Thymus (tissue), 11 donors: ENCODE measurements at regions not wholly inside any gene's neighbourhood (a gene's known extent, or its start where the extent isn't known, plus 50 kb on each side); places are given as distances from the start of the nearest gene placed in this dataset.

Experiments
- DNase-seq, 9 donors: peaks; one replicate each; pipeline ENCODE4 v3.0.0-alpha.2; 2013; ENCODE audit warnings: low spot score in 9 of 9, low read depth in 6 of 9, missing footprints in 1 of 9
- H3K27ac ChIP-seq, 2 donors: one replicate each; pipeline ENCODE4 v1.5.1; 2013; ENCODE audit warnings: control low read depth in 1 of 2, low read depth in 1 of 2, low read length in 1 of 2, mild to moderate bottlenecking in 1 of 2, moderate library complexity in 1 of 2
- H3K27me3 ChIP-seq, 2 donors: one replicate each; pipeline ENCODE4 v1.5.1; 2013; ENCODE audit warnings: low read length in 1 of 2; ENCODE audit not compliant: control insufficient read depth in 2 of 2, insufficient read depth in 1 of 2
- H3K36me3 ChIP-seq, 2 donors: one replicate each; pipeline ENCODE4 v1.5.1; 2013; ENCODE audit warnings: low read length in 1 of 2, mild to moderate bottlenecking in 1 of 2, moderate library complexity in 1 of 2; ENCODE audit not compliant: control insufficient read depth in 2 of 2, insufficient read depth in 2 of 2
- H3K4me1 ChIP-seq, 2 donors: one replicate each; pipeline ENCODE4 v1.5.1; 2013; ENCODE audit warnings: low read length in 2 of 2; ENCODE audit not compliant: control insufficient read depth in 2 of 2, insufficient read depth in 2 of 2
- H3K4me3 ChIP-seq, 2 donors: one replicate each; pipeline ENCODE4 v1.5.1; 2013; ENCODE audit warnings: low read length in 2 of 2, control low read depth in 1 of 2, mild to moderate bottlenecking in 1 of 2
- H3K9me3 ChIP-seq, 2 donors: one replicate each; pipeline ENCODE4 v1.5.1; 2013; ENCODE audit warnings: low read length in 1 of 2, mild to moderate bottlenecking in 1 of 2; ENCODE audit not compliant: control insufficient read depth in 2 of 2, insufficient read depth in 1 of 2
- WGBS: extraction: QIAGEN DNeasy Blood & Tissue Kit; methylation state at CpG from one replicate; pipeline ENCODE4 v1.1.7; 2013; 5-methylcytosine and 5-hydroxymethylcytosine counted together
- donor health status: healthy.

GRCh38 chr16:85301231-85301630 is 189.0 kb upstream of the CIBAR2 start:
- DNase-seq = no peak
- no peak overlapping the region for H3K27ac ChIP-seq
- 94% methylated on average over 6 of the region's 6 CpGs for WGBS
- H3K27me3 ChIP-seq = peaks cover 0 to 16% of the 10 kb centered on the region in 2 donors
- H3K36me3 ChIP-seq = no peaks in the 10 kb centered on the region
- H3K4me1 ChIP-seq = peaks cover 30 to 41% of the 10 kb centered on the region in 2 donors
- no peak overlapping the region for H3K4me3 ChIP-seq
- H3K9me3 ChIP-seq = peaks cover 0 to 7% of the 10 kb centered on the region in 2 donors

- 92% methylated on average over 24 of the region's 24 CpGs for WGBS
- H3K36me3 ChIP-seq = no peaks in the 10 kb centered on the region
- DNase-seq = no peak
- peaks cover 36 to 51% of the 10 kb centered on the region in 2 donors for H3K4me1 ChIP-seq
- H3K27me3 ChIP-seq = peaks cover 0 to 16% of the 10 kb centered on the region in 2 donors
- H3K9me3 ChIP-seq = peaks cover 0 to under 1% of the 10 kb centered on the region in 2 donors
- no peak overlapping the region for H3K27ac ChIP-seq
- no peak overlapping the region for H3K4me3 ChIP-seq
Measured at GRCh38 chr16:85302018-85302847, 190.0 kb upstream of the CIBAR2 start.

GRCh38 chr16:85302848-85303353 is 190.6 kb upstream of the CIBAR2 start:
- 70% methylated on average over 26 of the region's 26 CpGs for WGBS
- DNase-seq = no peak
- no peak overlapping the region for H3K4me3 ChIP-seq

GRCh38 chr16:85303354-85303883 is 191.1 kb upstream of the CIBAR2 start:
- Histone ChIP-seq H3K27me3 (peaks cover 0 to 16% of the 10 kb centered on the region in 2 donors), H3K4me1 (peaks cover 42 to 63% of the 10 kb centered on the region in 2 donors), H3K9me3 (no peaks in the 10 kb centered on the region), H3K36me3 (no peaks in the 10 kb centered on the region), H3K27ac (no peak overlapping the region), H3K4me3 (no peak overlapping the region)
- peak in 4 of 9 donors; percentile 50 to 80 (median 71) for DNase-seq
- WGBS = 42% methylated on average over 36 of the region's 36 CpGs

More at GRCh38 chr16:85302848-85303353, 190.6 kb upstream of the CIBAR2 start:
- H3K27ac ChIP-seq = no peak overlapping the region
- H3K4me1 ChIP-seq = peaks cover 37 to 58% of the 10 kb centered on the region in 2 donors
- H3K9me3 ChIP-seq = no peaks in the 10 kb centered on the region
- peaks cover 0 to 16% of the 10 kb centered on the region in 2 donors for H3K27me3 ChIP-seq
- no peaks in the 10 kb centered on the region for H3K36me3 ChIP-seq

DNA sequence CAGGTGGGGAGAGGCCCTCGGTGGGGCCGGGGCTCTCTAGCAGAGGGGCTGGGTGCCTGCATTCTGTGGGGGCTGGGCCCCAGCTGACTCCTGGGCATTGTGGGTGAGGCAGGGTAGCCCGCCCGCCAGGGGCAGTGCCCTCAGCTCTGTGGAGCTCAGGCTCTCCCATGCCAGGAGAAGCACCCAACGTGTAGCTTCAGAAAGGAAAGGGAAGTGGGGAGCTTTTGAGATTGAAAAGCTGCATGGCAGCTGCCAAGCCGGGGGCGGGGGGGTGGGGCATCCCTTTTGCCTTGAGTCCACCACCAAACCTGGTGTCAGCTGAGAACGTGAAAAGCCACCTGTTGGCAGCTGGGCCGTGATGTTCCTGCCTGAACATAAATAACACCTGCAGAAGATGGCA is 192.1 kb upstream of the CIBAR2 start:
- peak in 4 of 9 donors; percentile 66 to 86 (median 74) for DNase-seq
- Histone ChIP-seq H3K4me1 (peaks cover 51 to 70% of the 10 kb centered on the region in 2 donors), H3K27ac (peak overlapping the region; percentile 62 to 83), H3K27me3 (peaks cover 0 to 16% of the 10 kb centered on the region in 2 donors), H3K9me3 (peaks cover 0 to 3% of the 10 kb centered on the region in 2 donors), H3K36me3 (no peaks in the 10 kb centered on the region), H3K4me3 (no peak overlapping the region)
- 6% methylated on average over 9 of the region's 9 CpGs for WGBS

DNA sequence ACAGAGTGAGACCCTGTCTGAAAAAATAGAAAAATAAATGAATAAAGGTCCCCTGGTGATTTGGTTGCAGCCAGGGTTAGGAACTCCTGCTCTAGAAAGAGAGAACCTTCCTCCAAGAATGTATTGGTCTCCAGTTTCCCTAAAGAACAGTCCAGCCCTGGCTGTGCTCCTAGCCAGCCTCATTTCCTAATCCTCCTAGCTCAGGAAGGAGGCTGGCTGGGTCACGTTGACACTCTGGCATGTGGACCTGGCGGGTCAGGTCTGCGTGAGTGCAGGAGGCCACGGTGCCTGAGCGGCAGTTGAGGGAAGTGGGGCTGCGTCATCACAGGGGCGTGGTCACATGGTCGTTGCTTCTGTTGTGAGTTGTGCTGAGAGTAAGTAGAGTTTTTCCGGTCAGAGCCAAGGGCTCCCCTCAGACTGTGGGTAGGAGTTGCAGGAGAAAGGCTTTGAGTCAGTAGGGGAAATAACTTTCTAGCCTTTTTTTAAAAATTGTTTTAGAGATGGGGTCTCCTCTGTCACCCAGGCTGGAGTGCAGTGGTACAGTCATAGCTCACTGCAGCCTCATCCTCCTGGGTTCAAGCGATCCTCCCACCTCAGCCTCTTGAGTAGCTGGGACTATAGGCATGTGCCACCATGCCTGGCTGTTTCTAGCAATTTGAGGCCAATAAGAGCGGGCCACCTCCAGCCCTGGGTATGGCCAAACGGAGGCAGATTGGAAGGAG is 194.0 kb upstream of the CIBAR2 start:
- Histone ChIP-seq H3K27me3 (peaks cover 0 to 24% of the 10 kb centered on the region in 2 donors), H3K4me3 (no peak overlapping the region), H3K4me1 (peaks cover 70 to 89% of the 10 kb centered on the region in 2 donors), H3K27ac (peak overlapping the region; percentile 86 to 90), H3K36me3 (no peaks in the 10 kb centered on the region), H3K9me3 (peaks cover 0 to 6% of the 10 kb centered on the region in 2 donors)
- WGBS = 24% methylated on average over 12 of the region's 12 CpGs
- peak; percentile 75 to 95 (median 87) for DNase-seq

DNA sequence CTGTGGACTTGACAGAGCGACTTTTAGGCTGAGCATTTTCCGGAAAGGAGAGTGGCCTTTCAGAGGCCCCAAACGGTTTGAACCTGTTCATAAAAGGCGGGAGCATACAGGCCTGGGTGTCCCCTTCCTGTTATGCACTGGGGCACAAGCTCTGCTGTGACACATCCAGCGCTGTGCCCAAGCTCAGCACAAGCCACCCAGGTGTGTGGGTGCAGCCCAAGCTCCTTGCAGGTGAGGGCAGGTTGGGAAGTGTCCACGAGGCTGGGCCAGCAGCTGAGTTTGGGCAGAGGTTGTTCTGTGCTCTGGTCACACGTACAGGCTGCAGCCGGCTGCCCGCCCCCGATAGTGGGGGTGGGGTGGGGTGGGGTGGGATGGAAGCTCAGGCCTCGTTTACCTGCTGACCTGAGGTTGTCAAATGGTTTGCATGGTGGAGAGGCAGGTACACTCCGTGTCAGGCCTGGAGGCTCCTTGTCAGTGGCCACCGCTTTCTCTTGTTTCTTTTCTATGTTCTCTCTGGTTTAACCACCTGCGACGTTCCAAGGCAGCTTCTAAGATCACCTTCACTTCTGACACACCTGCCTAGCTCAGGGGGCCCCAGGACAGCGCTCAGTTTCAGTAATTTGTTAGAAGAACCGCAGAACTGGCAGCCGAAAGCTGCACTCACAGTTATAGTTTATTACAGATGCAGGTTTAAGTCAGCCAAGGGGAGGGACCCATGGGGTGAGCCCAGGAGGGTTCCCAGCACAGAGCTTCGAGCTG is 194.7 kb upstream of the CIBAR2 start:
- peaks cover 0 to 22% of the 10 kb centered on the region in 2 donors for H3K27me3 ChIP-seq
- H3K9me3 ChIP-seq = peaks cover 0 to 6% of the 10 kb centered on the region in 2 donors
- H3K36me3 ChIP-seq = no peaks in the 10 kb centered on the region
- H3K4me3 ChIP-seq = no peak overlapping the region
- peak overlapping the region; percentile 56 to 90 for H3K27ac ChIP-seq
- peaks cover 74 to 96% of the 10 kb centered on the region in 2 donors for H3K4me1 ChIP-seq
- DNase-seq = peak in 2 of 9 donors; percentile 25 to 44
- WGBS = 85% methylated on average over 19 of the region's 19 CpGs

DNA sequence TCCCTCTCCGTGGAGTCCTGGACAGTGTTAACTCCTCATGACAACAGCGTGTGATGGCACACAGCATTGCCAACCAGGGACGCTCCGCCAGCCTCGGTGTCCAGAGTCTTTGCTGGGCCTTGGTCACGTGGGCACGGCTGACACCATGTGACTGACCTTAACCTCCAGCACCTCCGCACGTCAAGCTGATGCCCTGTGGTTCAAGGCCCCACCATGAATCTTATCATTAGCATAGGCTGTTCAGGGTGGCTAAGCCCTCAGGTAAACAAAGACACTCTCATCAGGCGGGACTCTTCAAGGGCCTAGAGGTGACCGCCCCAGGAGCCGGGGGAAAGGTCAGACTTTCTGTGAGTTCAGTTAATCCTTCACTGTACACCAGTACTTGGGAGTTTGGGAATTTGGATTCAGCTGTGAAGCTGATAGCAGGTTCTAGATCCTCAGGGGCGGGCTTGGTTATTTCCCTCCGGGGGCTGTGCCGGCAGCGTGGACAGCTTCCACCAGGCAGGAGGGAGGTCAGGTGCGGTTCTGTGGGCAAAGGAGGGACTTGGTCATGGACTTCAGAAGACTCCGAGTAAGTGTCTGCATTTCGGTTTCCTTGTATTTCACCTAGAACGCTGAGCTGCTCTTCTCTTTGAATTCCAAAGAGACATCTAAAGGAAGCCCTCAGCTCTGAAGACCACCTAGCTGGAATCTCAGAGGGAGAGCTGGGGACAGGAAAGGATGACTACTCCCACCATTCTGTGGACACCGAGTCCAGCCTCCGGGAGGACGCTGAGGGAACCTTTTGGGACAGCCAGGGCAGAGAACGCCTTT is 195.5 kb upstream of the CIBAR2 start:
- Histone ChIP-seq H3K36me3 (no peaks in the 10 kb centered on the region), H3K9me3 (peaks cover 0 to 6% of the 10 kb centered on the region in 2 donors), H3K27ac (peak overlapping the region in 1 of 2 donors; percentile 46), H3K4me3 (no peak overlapping the region), H3K27me3 (peaks cover 0 to 15% of the 10 kb centered on the region in 2 donors), H3K4me1 (peaks cover 74 to 100% of the 10 kb centered on the region in 2 donors)
- 91% methylated on average over 24 of the region's 24 CpGs for WGBS
- no peak for DNase-seq
